Transverse colon (tissue), 4 donors: ENCODE measurements at regions not wholly inside any gene's neighbourhood (a gene's known extent, or its start where the extent isn't known, plus 50 kb on each side); places are given as distances from the start of the nearest gene placed in this dataset.

Experiments used
- CTCF ChIP-seq, 5 experiments: fragments of 200-600 bp in 3 of 5; fragments of 450-650 bp in 2 of 5; sonication (generic) in 3 of 5; IDR thresholded peaks; 1 replicate in 2 of 5; 2 replicates in 3 of 5; pipeline ENCODE4 v1.5.1; 2016 to 2017; ENCODE audit warnings: antibody characterized with exemption in 5 of 5, inconsistent platforms in 3 of 5, mild to moderate bottlenecking in 2 of 5, moderate library complexity in 1 of 5
- POLR2A ChIP-seq: fragments of 450-650 bp; IDR thresholded peaks from one replicate; pipeline ENCODE4 v1.6.1; 2016; ENCODE audit warnings: antibody characterized with exemption, mild to moderate bottlenecking, moderate library complexity
- POLR2AphosphoS5 ChIP-seq, 3 donors: sonication (generic); formaldehyde crosslinking; IDR thresholded peaks; one replicate each; pipeline ENCODE4 v1.6.1; 2016; ENCODE audit warnings: antibody characterized with exemption in 3 of 3

- TF ChIP-seq POLR2A (no peak), CTCF (IDR thresholded peaks at IDR 0.05) (no peak), POLR2AphosphoS5 (IDR thresholded peaks at IDR 0.05) (no peak)
These were observed 131.0 kb upstream of the PPP2R2D start for GRCh38 chr10:131769571-131770410.
